ENCODE measurements at regions not wholly inside any gene's neighbourhood (a gene's known extent, or its start where the extent isn't known, plus 50 kb on each side); places are given as distances from the start of the nearest gene placed in this dataset.

DNA sequence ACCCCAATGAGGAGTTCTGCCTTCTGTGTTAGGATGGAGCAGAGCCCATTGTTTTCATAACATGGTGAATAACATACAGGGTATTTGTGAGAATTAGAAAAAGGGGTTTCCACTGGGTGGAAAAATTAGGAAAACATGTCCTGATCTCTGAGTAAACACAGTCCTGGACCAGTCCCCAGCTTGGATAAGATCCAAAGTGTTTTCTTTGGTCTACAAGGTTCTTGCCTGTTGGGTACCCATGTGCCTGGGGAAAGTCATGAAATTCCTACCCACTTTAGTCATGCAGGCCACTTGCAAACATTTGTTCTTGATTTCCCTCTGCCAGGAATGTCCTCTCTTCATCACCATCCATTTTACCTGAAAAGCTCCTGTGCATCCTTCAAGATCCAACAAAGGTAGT is 164.8 kb upstream of the DYNLRB2 start:
- no peak for DNase-seq
- Histone ChIP-seq H4K91ac (ENCODE audit: insufficient read length, low read depth, low read length) (no peak overlapping the region), H2BK5ac (ENCODE audit: insufficient read length, low read length) (no peak overlapping the region), H3K4me2 (ENCODE audit: insufficient read depth, insufficient read length, low read length) (no peak overlapping the region), H3K4ac (ENCODE audit: low read depth, low read length) (no peak overlapping the region), H4K5ac (ENCODE audit: insufficient read length, low read depth, low read length) (no peak overlapping the region), H2BK20ac (ENCODE audit: low read depth, low read length, poor library complexity, severe bottlenecking) (no peak overlapping the region), H2AK5ac (ENCODE audit: insufficient read length, low read length) (no peak overlapping the region), H3K27me3 (ENCODE audit: insufficient read depth, low read length) (no peaks in the 10 kb centered on the region; the same call in 1 of the 2 replicates), H3K79me2 (ENCODE audit: insufficient read depth, low read length) (no peaks in the 10 kb centered on the region), H2BK15ac (ENCODE audit: low read depth, low read length) (no peak overlapping the region), H2BK120ac (ENCODE audit: low read depth, low read length, poor library complexity, severe bottlenecking) (no peak overlapping the region), H3K27ac (ENCODE audit: insufficient read length, low read depth, low read length) (no peak overlapping the region), H3K23ac (ENCODE audit: insufficient read length, low read depth, low read length) (no peak overlapping the region), H4K20me1 (ENCODE audit: control insufficient read depth, insufficient read depth, insufficient read length) (no peaks in the 10 kb centered on the region), H3K79me1 (ENCODE audit: insufficient read depth, low read depth, low read length, poor library complexity, severe bottlenecking) (no peaks in the 10 kb centered on the region), H3K4me1 (ENCODE audit: insufficient read depth, low read length) (no peaks in the 10 kb centered on the region), H3T11ph (ENCODE audit: low read length) (no peak overlapping the region), H3K9me3 (ENCODE audit: control insufficient read depth, low read depth, low read length) (no peaks in the 10 kb centered on the region), H4K8ac (replicated peaks; ENCODE audit: insufficient read length, low read depth, low read length) (no peak overlapping the region), H3K9ac (ENCODE audit: extremely low read depth, insufficient read length, low read length) (no peak overlapping the region), H2AFZ (ENCODE audit: low read length) (no peak overlapping the region), H3K23me2 (ENCODE audit: insufficient read length, low read depth, low read length, poor library complexity, severe bottlenecking) (no peaks in the 10 kb centered on the region), H3K14ac (ENCODE audit: insufficient read depth, low read length) (no peak overlapping the region), H3K56ac (ENCODE audit: insufficient read length, low read depth, low read length) (no peak overlapping the region), H3K18ac (ENCODE audit: insufficient read length, low read depth, low read length) (no peak overlapping the region), H2BK12ac (ENCODE audit: insufficient read length, low read depth, low read length) (no peak overlapping the region)
- H3K4me1 Mint-ChIP-seq, result peaks cover 10 to 12% of the 10 kb centered on the region in 2 experiments
- TF ChIP-seq, protein P1, sequence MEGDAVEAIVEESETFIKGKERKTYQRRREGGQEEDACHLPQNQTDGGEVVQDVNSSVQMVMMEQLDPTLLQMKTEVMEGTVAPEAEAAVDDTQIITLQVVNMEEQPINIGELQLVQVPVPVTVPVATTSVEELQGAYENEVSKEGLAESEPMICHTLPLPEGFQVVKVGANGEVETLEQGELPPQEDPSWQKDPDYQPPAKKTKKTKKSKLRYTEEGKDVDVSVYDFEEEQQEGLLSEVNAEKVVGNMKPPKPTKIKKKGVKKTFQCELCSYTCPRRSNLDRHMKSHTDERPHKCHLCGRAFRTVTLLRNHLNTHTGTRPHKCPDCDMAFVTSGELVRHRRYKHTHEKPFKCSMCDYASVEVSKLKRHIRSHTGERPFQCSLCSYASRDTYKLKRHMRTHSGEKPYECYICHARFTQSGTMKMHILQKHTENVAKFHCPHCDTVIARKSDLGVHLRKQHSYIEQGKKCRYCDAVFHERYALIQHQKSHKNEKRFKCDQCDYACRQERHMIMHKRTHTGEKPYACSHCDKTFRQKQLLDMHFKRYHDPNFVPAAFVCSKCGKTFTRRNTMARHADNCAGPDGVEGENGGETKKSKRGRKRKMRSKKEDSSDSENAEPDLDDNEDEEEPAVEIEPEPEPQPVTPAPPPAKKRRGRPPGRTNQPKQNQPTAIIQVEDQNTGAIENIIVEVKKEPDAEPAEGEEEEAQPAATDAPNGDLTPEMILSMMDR (conservative IDR thresholded peaks at IDR 0.05), result no peak
- no peak overlapping the region for H3K4me3 Mint-ChIP-seq
- H3K27ac Mint-ChIP-seq, result peak overlapping the region in 1 of 3 experiments; percentile 80; a peak in 1 of 7 replicates
- H3K9me3 Mint-ChIP-seq, result peaks cover 7% of the 10 kb centered on the region in 2 experiments; a peak in 4 of 5 replicates
- H3K36me3 Mint-ChIP-seq (ENCODE audit: insufficient read depth in 1 of 3, low read depth in 3 of 3), result peaks cover 3 to 7% (median 5%) of the 10 kb centered on the region in 3 experiments; a peak in 5 of 7 replicates
- peaks cover 1% of the 10 kb centered on the region; the same call in 1 of the 2 replicates for H3K27me3 Mint-ChIP-seq (ENCODE audit: low read depth)

Measured in H9 (cell line).